ENCODE measurements at regions not wholly inside any gene's neighbourhood (a gene's known extent, or its start where the extent isn't known, plus 50 kb on each side); places are given as distances from the start of the nearest gene placed in this dataset.

DNA sequence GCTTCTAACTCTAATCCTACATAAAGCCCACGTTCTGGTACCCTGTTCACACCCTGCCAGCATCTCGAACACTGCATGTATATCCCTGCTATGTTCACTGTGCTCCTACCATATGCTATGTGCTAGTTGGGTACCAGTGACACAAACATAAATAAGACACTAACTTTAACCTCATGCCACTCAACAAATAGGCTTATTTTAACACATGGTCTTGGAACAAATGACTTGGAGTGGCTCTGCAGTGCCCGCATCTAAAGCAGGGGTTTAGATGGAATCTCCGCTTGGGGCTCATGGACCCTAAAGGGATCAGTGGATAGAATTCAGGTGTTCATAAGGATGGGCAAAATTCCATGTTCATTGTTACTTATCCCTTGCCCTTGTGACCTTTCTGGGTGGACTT is 175.7 kb upstream of the ZKSCAN2 start:
- TF ChIP-seq EZH2 (IDR thresholded peaks at IDR 0.05; ENCODE audit: low read length, missing control alignments), result no peak
- TF ChIP-seq, protein P1, sequence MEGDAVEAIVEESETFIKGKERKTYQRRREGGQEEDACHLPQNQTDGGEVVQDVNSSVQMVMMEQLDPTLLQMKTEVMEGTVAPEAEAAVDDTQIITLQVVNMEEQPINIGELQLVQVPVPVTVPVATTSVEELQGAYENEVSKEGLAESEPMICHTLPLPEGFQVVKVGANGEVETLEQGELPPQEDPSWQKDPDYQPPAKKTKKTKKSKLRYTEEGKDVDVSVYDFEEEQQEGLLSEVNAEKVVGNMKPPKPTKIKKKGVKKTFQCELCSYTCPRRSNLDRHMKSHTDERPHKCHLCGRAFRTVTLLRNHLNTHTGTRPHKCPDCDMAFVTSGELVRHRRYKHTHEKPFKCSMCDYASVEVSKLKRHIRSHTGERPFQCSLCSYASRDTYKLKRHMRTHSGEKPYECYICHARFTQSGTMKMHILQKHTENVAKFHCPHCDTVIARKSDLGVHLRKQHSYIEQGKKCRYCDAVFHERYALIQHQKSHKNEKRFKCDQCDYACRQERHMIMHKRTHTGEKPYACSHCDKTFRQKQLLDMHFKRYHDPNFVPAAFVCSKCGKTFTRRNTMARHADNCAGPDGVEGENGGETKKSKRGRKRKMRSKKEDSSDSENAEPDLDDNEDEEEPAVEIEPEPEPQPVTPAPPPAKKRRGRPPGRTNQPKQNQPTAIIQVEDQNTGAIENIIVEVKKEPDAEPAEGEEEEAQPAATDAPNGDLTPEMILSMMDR (conservative IDR thresholded peaks at IDR 0.05 in 1 of 2, IDR thresholded peaks at IDR 0.05 in 1 of 2; ENCODE audit: low read depth in 1 of 2, low read length in 2 of 2), result no peak

All from fibroblast of lung (primary cell).